NCI-H1930 (cell line): ENCODE measurements at regions not wholly inside any gene's neighbourhood (a gene's known extent, or its start where the extent isn't known, plus 50 kb on each side); places are given as distances from the start of the nearest gene placed in this dataset.
"Not testable (repeated sequence)": the region's sequence is repeated elsewhere in the genome, so short reads cannot be mapped to it uniquely, and the experiment has no call there.

ENCODE experiments used
- DNase-seq, 2 experiments: peaks; one replicate each; lab custom pipeline; 2025; lab: John Stamatoyannopoulos, UW

- DNase-seq: no peak
Observed at GRCh38 chr16:51542981-51543815, 392.1 kb upstream of the SALL1 start.

- DNase-seq: no peak
Observed at GRCh38 chr16:51540259-51540658, 389.2 kb upstream of the SALL1 start.

GRCh38 chr16:51538707-51539498, 387.8 kb upstream of the SALL1 start:
- DNase-seq: no peak

- DNase-seq: no peak
Observed at GRCh38 chr16:51535591-51535990, 384.5 kb upstream of the SALL1 start.

GRCh38 chr16:51532551-51532950, 381.5 kb upstream of the SALL1 start:
- DNase-seq: no peak

- no peak for DNase-seq
Observed at GRCh38 chr16:51531271-51531670, 380.2 kb upstream of the SALL1 start.

- no peak for DNase-seq
Observed at GRCh38 chr16:51527349-51527748, 376.3 kb upstream of the SALL1 start.

GRCh38 chr16:51526621-51527020, 375.6 kb upstream of the SALL1 start:
- no peak for DNase-seq

- no peak for DNase-seq
Observed at GRCh38 chr16:51524555-51525373, 373.7 kb upstream of the SALL1 start.

- DNase-seq: no peak
Observed at GRCh38 chr16:51524070-51524469, 373.0 kb upstream of the SALL1 start.

GRCh38 chr16:51523400-51523799, 372.3 kb upstream of the SALL1 start:
- no peak for DNase-seq

- no peak for DNase-seq
Observed at GRCh38 chr16:51522902-51523301, 371.8 kb upstream of the SALL1 start.

GRCh38 chr16:51516960-51517359, 365.9 kb upstream of the SALL1 start:
- not testable (repeated sequence) for DNase-seq

- no peak for DNase-seq
Observed at GRCh38 chr16:51510416-51510815, 359.3 kb upstream of the SALL1 start.

GRCh38 chr16:51509336-51509735, 358.3 kb upstream of the SALL1 start:
- DNase-seq: no peak

- DNase-seq: no peak
Observed at GRCh38 chr16:51508490-51509212, 357.6 kb upstream of the SALL1 start.

- DNase-seq: no peak
Observed at GRCh38 chr16:51507286-51507685, 356.2 kb upstream of the SALL1 start.

- no peak for DNase-seq
Observed at GRCh38 chr16:51500306-51500705, 349.2 kb upstream of the SALL1 start.

GRCh38 chr16:51497541-51498211, 346.6 kb upstream of the SALL1 start:
- no peak for DNase-seq

- no peak for DNase-seq
Observed at GRCh38 chr16:51490866-51491265, 339.8 kb upstream of the SALL1 start.

GRCh38 chr16:51487880-51488279, 336.8 kb upstream of the SALL1 start:
- DNase-seq: no peak
